Neural cell (in vitro differentiated cells): ENCODE measurements at regions not wholly inside any gene's neighbourhood (a gene's known extent, or its start where the extent isn't known, plus 50 kb on each side); places are given as distances from the start of the nearest gene placed in this dataset.

Source experiments
- CTCF ChIP-seq: fragments of 450-650 bp; IDR thresholded peaks from 2 replicates; pipeline ENCODE4 v1.5.1; 2014; ENCODE audit warnings: antibody characterized with exemption, mild to moderate bottlenecking, moderate library complexity; ENCODE audit not compliant: poor library complexity, severe bottlenecking
- EP300 ChIP-seq: fragments of 450-650 bp; conservative IDR thresholded peaks from 2 replicates; pipeline ENCODE4 v1.6.1; 2014; ENCODE audit warnings: antibody characterized with exemption, mild to moderate bottlenecking, moderate library complexity; ENCODE audit not compliant: poor library complexity, severe bottlenecking
- EZH2 ChIP-seq: fragments of 200-600, 300-800 bp; shearing (Covaris generic), sonication (generic); IDR thresholded peaks from 2 replicates; pipeline ENCODE4 v1.6.1; 2014; ENCODE audit warnings: antibody characterized with exemption, low read length, borderline replicate concordance, mild to moderate bottlenecking; ENCODE audit not compliant: insufficient read depth, poor library complexity, severe bottlenecking
- POLR2AphosphoS5 ChIP-seq: IDR thresholded peaks from 2 replicates; pipeline ENCODE4 v1.6.1; 2012
- RAD21 ChIP-seq: fragments of 450-650 bp; conservative IDR thresholded peaks from 2 replicates; pipeline ENCODE4 v1.6.1; 2014; ENCODE audit warnings: antibody characterized with exemption, mild to moderate bottlenecking, moderate library complexity
- TAF1 ChIP-seq: IDR thresholded peaks from 2 replicates; pipeline ENCODE4 v1.6.1; 2012; ENCODE audit warnings: low read depth
- TF ChIP-seq, protein P1 (sequence below): IDR thresholded peaks from 2 replicates; pipeline ENCODE4 v1.6.1; 2012; ENCODE audit warnings: borderline replicate concordance

GRCh38 chr4:24211856-24212255, 322.0 kb upstream of the PPARGC1A start:
- TF ChIP-seq CTCF (no peak), EZH2 (no peak), EP300 (no peak), RAD21 (no peak), TAF1 (no peak), POLR2AphosphoS5 (no peak)
- TF ChIP-seq, protein P1, sequence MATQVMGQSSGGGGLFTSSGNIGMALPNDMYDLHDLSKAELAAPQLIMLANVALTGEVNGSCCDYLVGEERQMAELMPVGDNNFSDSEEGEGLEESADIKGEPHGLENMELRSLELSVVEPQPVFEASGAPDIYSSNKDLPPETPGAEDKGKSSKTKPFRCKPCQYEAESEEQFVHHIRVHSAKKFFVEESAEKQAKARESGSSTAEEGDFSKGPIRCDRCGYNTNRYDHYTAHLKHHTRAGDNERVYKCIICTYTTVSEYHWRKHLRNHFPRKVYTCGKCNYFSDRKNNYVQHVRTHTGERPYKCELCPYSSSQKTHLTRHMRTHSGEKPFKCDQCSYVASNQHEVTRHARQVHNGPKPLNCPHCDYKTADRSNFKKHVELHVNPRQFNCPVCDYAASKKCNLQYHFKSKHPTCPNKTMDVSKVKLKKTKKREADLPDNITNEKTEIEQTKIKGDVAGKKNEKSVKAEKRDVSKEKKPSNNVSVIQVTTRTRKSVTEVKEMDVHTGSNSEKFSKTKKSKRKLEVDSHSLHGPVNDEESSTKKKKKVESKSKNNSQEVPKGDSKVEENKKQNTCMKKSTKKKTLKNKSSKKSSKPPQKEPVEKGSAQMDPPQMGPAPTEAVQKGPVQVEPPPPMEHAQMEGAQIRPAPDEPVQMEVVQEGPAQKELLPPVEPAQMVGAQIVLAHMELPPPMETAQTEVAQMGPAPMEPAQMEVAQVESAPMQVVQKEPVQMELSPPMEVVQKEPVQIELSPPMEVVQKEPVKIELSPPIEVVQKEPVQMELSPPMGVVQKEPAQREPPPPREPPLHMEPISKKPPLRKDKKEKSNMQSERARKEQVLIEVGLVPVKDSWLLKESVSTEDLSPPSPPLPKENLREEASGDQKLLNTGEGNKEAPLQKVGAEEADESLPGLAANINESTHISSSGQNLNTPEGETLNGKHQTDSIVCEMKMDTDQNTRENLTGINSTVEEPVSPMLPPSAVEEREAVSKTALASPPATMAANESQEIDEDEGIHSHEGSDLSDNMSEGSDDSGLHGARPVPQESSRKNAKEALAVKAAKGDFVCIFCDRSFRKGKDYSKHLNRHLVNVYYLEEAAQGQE, result no peak
